ENCODE measurements at regions not wholly inside any gene's neighbourhood (a gene's known extent, or its start where the extent isn't known, plus 50 kb on each side); places are given as distances from the start of the nearest gene placed in this dataset.

DNA sequence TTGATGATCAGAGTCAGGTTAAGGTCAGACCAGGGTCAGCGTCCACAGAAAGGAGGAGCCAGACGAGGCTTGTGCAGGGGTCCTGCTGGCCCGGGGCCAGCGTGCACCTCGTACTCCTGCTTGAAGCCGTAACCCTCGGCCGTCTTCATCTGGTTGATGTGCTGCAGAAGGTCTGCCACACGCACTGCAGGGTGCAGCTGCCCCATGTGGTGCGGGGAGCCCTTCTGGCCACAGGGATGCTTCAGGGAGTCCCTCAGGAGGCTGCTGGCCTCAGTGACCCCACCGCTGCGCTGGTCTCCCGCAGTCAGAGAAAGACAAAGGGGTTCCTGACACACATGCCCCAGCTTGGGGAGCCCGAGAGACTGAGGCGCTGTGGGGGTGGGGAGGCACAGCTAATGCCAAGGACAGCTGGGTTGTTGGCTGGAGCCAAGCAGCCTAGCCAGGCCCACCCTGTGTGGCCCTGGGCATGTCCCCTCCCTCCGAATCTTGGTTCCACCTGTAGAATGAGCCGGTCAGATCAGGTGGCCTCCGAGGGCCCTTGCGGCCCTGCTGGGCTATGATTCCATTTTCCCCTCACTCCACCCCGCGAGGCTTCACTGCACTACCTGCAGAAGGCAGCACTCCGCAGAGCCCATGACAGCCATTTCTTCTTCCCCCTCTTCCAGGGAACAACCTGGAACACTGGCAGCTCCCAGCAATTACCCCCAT, 251.9 kb downstream of the PTPRU start:
- Histone ChIP-seq H3K27me3 (replicated peaks in 1 of 2; ENCODE audit: control insufficient read depth in 2 of 2, insufficient read depth in 2 of 2, low read length in 1 of 2) (no peaks in the 10 kb centered on the region; a peak in 2 of 4 replicates), H2AFZ (ENCODE audit: control insufficient read depth, low read depth, low read length) (no peak overlapping the region), H3K4me1 (ENCODE audit: control insufficient read depth, insufficient read depth, low read length) (no peaks in the 10 kb centered on the region), H3K27ac (ENCODE audit: control insufficient read depth, insufficient read depth) (no peak overlapping the region), H3K36me3 (ENCODE audit: control insufficient read depth in 2 of 2, insufficient read depth in 2 of 2, low read length in 1 of 2) (no peaks in the 10 kb centered on the region), H3K9me3 (replicated peaks; ENCODE audit: control insufficient read depth, insufficient read depth, low read length) (no peaks in the 10 kb centered on the region), H3K9ac (ENCODE audit: control insufficient read depth, insufficient read depth, low read length) (no peak overlapping the region), H3K4me3 (no peak overlapping the region), H4K20me1 (ENCODE audit: control insufficient read depth, insufficient read depth) (no peaks in the 10 kb centered on the region), H3K4me2 (ENCODE audit: control insufficient read depth, insufficient read depth) (no peak overlapping the region), H3K79me2 (ENCODE audit: control insufficient read depth, insufficient read depth, low read length) (no peaks in the 10 kb centered on the region)
- ChIA-PET POLR2A (no interaction called here), CTCF (no interaction called here), SMC1A (ENCODE audit: uncharacterized antibody, unreplicated experiment) (no interaction called here), RAD21 (ENCODE audit: unreplicated experiment) (no interaction called here)
- DNase-seq (ENCODE audit: low read depth, low spot score), result no peak
- WGBS (ENCODE audit: insufficient coverage, insufficient replicate concordance, low lambda C conversion rate, missing lambda C conversion rate), result 41% methylated on average over 22 of the region's 22 CpGs
- no peak for FAIRE-seq
- in situ Hi-C loops (cut with MboI), result no loop called here
- intact Hi-C loops (cut with micrococcal nuclease; ENCODE audit: unreplicated experiment), result no loop called here
- no TSS peak for BruUV-seq (replicated peaks)
- ATAC-seq, result no peak
- TF ChIP-seq ZNF207 (IDR thresholded peaks at IDR 0.05; ENCODE audit: borderline replicate concordance) (no peak), BMI1 (IDR thresholded peaks at IDR 0.05; ENCODE audit: borderline replicate concordance) (no peak), BCL11A (IDR thresholded peaks at IDR 0.05; ENCODE audit: low read depth, low read length) (no peak), NFYA (IDR thresholded peaks at IDR 0.05; ENCODE audit: borderline replicate concordance, low read depth, low read length) (no peak), LARP7 (IDR thresholded peaks at IDR 0.05) (no peak), GABPA (IDR thresholded peaks at IDR 0.05; ENCODE audit: low read depth) (no peak), RBBP5 (conservative IDR thresholded peaks at IDR 0.05) (no peak), NR2C1 (IDR thresholded peaks at IDR 0.05) (no peak), CEBPB (IDR thresholded peaks at IDR 0.05; ENCODE audit: borderline replicate concordance in 1 of 2, low read depth in 2 of 2, low read length in 2 of 2) (no peak)
- TF ChIP-seq, protein P1, sequence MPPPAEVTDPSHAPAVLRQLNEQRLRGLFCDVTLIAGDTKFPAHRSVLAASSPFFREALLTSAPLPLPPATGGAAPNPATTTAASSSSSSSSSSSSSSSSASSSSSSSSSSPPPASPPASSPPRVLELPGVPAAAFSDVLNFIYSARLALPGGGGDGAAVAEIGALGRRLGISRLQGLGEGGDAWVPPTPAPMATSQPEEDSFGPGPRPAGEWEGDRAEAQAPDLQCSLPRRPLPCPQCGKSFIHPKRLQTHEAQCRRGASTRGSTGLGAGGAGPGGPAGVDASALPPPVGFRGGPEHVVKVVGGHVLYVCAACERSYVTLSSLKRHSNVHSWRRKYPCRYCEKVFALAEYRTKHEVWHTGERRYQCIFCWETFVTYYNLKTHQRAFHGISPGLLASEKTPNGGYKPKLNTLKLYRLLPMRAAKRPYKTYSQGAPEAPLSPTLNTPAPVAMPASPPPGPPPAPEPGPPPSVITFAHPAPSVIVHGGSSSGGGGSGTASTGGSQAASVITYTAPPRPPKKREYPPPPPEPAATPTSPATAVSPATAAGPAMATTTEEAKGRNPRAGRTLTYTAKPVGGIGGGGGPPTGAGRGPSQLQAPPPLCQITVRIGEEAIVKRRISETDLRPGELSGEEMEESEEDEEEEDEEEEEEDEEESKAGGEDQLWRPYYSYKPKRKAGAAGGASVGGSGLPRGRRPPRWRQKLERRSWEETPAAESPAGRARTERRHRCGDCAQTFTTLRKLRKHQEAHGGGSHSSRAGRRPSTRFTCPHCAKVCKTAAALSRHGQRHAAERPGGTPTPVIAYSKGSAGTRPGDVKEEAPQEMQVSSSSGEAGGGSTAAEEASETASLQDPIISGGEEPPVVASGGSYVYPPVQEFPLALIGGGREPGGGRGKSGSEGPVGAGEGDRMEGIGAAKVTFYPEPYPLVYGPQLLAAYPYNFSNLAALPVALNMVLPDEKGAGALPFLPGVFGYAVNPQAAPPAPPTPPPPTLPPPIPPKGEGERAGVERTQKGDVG (CRISPR knock-in tag; IDR thresholded peaks at IDR 0.05), result no peak
- TF ChIP-seq, protein P2, sequence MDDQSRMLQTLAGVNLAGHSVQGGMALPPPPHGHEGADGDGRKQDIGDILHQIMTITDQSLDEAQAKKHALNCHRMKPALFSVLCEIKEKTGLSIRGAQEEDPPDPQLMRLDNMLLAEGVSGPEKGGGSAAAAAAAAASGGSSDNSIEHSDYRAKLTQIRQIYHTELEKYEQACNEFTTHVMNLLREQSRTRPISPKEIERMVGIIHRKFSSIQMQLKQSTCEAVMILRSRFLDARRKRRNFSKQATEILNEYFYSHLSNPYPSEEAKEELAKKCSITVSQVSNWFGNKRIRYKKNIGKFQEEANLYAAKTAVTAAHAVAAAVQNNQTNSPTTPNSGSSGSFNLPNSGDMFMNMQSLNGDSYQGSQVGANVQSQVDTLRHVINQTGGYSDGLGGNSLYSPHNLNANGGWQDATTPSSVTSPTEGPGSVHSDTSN (IDR thresholded peaks at IDR 0.05; ENCODE audit: insufficient replicate concordance, low read depth, low read length), result no peak
- TF ChIP-seq, protein P3, sequence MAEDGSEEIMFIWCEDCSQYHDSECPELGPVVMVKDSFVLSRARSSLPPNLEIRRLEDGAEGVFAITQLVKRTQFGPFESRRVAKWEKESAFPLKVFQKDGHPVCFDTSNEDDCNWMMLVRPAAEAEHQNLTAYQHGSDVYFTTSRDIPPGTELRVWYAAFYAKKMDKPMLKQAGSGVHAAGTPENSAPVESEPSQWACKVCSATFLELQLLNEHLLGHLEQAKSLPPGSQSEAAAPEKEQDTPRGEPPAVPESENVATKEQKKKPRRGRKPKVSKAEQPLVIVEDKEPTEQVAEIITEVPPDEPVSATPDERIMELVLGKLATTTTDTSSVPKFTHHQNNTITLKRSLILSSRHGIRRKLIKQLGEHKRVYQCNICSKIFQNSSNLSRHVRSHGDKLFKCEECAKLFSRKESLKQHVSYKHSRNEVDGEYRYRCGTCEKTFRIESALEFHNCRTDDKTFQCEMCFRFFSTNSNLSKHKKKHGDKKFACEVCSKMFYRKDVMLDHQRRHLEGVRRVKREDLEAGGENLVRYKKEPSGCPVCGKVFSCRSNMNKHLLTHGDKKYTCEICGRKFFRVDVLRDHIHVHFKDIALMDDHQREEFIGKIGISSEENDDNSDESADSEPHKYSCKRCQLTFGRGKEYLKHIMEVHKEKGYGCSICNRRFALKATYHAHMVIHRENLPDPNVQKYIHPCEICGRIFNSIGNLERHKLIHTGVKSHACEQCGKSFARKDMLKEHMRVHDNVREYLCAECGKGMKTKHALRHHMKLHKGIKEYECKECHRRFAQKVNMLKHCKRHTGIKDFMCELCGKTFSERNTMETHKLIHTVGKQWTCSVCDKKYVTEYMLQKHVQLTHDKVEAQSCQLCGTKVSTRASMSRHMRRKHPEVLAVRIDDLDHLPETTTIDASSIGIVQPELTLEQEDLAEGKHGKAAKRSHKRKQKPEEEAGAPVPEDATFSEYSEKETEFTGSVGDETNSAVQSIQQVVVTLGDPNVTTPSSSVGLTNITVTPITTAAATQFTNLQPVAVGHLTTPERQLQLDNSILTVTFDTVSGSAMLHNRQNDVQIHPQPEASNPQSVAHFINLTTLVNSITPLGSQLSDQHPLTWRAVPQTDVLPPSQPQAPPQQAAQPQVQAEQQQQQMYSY (CRISPR knock-in tag; IDR thresholded peaks at IDR 0.05), result no peak
- TF ChIP-seq, protein P4, sequence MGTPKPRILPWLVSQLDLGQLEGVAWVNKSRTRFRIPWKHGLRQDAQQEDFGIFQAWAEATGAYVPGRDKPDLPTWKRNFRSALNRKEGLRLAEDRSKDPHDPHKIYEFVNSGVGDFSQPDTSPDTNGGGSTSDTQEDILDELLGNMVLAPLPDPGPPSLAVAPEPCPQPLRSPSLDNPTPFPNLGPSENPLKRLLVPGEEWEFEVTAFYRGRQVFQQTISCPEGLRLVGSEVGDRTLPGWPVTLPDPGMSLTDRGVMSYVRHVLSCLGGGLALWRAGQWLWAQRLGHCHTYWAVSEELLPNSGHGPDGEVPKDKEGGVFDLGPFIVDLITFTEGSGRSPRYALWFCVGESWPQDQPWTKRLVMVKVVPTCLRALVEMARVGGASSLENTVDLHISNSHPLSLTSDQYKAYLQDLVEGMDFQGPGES (IDR thresholded peaks at IDR 0.05), result no peak
